Superior temporal gyrus (tissue), 1 donor: ENCODE measurements at regions not wholly inside any gene's neighbourhood (a gene's known extent, or its start where the extent isn't known, plus 50 kb on each side); places are given as distances from the start of the nearest gene placed in this dataset.

Experiments used
- DNase-seq: peaks from one replicate; pipeline ENCODE4 v3.0.0-alpha.2; 2016; ENCODE audit errors: extremely low spot score

- DNase-seq: peak; percentile 70
These were observed 331.3 kb upstream of the PROK2 start for GRCh38 chr3:72116226-72116625.

DNA sequence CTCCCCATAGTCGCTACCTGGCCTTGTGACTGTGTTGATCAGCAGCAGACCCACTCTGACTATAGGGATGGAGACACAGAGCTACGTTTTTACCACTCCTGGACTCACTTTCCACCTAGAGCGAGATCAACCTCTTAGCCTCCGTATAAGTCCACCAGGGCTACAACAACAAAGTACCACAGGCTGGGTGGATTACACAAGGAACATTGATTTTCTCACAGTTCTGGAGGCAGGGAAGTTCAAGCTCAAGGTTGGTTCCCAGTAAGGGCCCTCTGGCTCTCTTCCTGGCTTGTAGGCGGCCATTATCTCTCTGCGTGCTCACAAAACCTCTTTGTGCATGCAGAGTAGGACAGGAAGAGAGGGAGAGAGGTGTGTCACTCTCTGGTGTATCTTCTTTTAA, 330.4 kb upstream of the PROK2 start:
- no peak for DNase-seq

- DNase-seq: no peak
These were observed 329.8 kb upstream of the PROK2 start for GRCh38 chr3:72114773-72115172.

DNA sequence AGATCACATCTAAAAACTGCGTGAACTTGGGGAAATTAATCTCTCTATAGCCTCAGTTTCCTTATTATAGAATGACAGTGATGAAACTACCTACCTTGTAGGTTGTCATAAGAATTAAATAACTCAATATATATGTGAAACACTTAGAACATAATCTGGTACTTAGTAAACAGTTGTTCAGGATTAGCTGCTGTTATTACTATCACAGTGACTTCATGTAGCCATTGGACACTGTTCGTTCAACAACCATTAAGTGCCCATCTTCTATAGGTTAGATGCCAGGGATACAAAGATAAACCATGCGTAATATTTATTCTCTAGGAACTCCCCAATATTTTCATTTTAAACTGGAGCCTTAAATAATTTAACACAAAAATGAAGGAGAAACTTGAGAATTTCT, 329.0 kb upstream of the PROK2 start:
- DNase-seq: no peak

DNA sequence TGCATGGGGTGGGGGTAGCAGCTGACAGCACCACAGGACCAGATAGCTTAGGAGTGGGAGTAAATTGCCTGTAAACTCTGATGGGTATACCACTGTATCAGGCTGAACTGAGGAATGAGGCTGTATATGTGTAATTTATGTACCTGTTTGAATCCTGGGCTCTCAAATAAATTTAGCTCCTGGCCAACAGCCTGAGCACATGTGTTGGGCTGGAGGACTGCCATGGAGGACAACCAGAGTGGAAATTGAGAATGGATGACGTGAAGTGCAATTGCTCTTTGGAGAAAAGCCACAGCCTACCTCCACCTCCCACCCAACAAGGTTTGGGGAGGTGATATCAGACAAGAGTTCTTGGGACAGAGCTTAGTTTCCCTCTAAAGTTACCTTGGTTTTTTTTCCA, 328.6 kb upstream of the PROK2 start:
- DNase-seq: no peak

DNA sequence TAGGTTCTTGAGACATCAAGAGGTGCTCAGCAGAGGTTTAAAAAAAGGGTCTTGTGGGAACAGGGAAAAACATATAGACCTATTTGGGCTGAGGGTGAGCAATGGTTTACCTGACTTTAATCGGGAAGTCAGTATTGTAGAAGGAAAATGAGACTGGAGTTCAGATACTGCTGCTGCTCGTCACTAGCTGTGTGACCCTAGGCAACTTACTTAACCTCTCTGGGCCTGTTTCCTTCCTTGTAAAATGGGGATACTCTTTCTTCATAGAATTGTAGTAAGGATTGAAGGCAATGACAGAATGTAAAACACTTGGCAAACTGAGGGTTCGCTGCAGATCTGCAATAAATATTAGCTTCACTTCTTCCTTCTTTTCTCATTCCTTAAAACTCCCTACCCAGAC, 327.5 kb upstream of the PROK2 start:
- DNase-seq: no peak

GRCh38 chr3:72111265-72112205, 326.6 kb upstream of the PROK2 start:
- DNase-seq: no peak

DNA sequence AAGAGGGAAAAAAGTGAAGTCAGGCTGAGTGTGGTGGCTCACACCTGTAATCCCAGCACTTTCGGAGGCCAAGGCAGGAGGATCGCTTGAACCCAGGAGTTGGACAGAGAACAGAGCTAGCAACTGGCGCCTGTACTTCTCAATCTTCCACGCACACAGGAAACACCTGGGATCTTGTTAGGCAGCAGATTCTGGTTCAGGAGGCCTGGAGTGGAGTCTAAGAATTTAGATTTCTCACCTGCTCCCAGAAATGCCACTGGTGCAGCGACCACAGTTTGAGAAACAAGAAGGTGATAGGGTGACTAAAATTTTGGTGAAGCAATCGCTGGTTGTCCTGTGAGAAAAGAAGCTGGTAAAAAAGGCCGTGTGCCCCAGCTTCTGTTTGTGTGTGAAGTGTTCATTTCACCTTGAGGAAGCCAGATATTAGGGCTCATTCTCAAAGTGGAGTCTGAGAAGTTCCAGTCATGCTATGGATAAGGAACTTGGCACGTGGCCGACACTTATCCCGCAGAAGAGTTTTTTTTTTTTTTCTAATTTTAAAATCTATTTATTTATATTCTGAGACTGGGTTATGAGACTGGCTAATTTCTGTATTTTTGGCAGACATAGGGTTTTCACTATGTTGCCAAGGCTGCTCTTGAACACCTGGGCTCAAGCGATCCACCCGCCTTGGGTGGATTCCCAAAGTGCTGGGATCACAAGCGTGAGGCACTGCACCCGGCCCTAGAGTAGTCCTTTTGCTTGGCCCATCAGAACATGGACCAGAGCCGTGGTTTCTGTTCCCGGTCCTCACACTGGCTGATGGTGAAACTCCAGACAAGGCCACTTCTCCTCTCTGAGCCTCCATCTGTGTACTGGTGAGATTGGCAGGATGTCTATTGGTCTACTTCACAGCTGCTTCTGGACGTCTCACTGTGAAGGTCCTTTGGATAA, 324.6 kb upstream of the PROK2 start:
- DNase-seq: no peak

- DNase-seq: no peak
These were observed 320.4 kb upstream of the PROK2 start for GRCh38 chr3:72105306-72105705.

DNA sequence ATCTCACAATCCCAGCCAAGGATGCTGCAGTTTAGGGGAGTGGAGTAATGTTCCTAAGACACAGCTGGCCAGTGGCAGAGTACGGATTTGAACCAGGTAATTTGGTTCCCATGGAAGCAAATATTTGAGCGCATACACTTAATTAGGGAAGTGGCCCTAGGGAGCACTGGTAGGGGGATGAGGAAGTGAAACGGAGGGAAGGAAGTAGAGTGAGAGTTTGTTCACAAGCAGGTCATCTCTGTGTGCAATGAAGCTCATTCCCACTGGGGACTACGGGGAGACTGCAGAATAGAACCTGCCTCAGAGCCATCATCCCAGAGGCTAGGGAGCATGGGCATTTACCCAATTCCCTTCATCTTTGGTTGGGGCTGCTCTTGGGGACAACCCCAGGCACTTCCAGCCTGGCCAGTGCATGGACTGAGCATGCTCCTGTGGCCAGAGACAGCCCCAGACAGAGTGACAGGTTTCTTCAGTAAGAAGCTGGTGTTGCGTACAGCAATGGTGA, 317.2 kb upstream of the PROK2 start:
- DNase-seq: no peak

- no peak for DNase-seq
These were observed 316.5 kb upstream of the PROK2 start for GRCh38 chr3:72101494-72101893.

- DNase-seq: peak; percentile 78
These were observed 315.7 kb upstream of the PROK2 start for GRCh38 chr3:72100601-72101187.

GRCh38 chr3:72100080-72100511, 315.1 kb upstream of the PROK2 start:
- no peak for DNase-seq

GRCh38 chr3:72099326-72100079, 314.6 kb upstream of the PROK2 start:
- DNase-seq: no peak

DNA sequence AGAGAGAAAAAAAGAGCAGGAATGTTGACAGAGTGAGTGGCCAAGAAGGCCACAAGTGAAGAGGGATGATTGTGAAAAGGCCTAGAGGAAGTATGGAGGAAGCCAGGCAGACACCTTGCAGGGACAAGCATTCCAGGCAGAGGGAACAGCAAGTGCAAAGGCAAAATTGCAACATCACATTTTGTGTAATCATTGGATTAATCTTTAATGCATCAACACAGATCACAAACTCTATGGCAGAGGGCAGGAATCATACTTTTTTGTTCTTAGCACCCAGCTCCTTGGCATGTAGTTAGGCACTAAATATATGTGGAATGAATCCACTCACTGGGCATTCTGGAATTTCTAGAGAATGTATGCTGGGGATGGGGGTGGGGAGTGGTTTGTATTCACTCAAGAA, 312.1 kb upstream of the PROK2 start:
- DNase-seq: no peak

- DNase-seq: no peak
These were observed 310.6 kb upstream of the PROK2 start for GRCh38 chr3:72095521-72095920.

- DNase-seq: no peak
These were observed 309.0 kb upstream of the PROK2 start for GRCh38 chr3:72093992-72094334.

GRCh38 chr3:72093270-72093991, 308.5 kb upstream of the PROK2 start:
- DNase-seq: no peak

GRCh38 chr3:72092778-72093177, 307.8 kb upstream of the PROK2 start:
- DNase-seq: no peak

DNA sequence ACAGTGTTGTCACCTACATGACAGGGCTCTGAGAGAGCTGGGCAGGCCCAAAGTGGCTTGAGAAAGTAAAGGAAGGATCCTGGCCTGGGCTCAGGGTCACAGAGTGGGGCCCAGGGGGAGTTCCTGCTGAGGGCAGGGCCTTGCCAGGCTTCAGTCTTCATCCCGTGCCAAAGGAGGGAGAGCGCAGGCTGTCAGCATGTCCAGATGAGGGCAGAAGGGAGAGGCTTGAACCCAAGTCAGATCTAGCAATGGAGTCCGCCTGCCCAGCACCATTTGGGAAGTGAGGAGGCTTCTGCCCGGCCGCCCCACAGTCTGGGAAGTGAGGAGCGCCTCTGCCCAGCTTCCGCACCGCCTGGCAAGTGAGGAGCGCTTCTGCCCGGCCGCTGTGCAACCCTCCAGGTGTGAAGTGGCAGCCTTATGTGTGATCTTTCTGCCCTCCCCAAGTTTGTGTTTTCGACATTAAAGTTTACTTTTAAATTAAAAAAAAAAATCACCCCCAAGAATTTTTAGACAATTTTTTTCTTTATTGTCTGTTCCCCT, 303.6 kb upstream of the PROK2 start:
- no peak for DNase-seq
